HG03066 (cell line): ENCODE measurements at regions not wholly inside any gene's neighbourhood (a gene's known extent, or its start where the extent isn't known, plus 50 kb on each side); places are given as distances from the start of the nearest gene placed in this dataset.

Source experiments
- ATAC-seq: cut with Tn5 transposase; IDR thresholded peaks from one replicate; pipeline ENCODE4 v1.9.1; 2021; ENCODE audit warnings: low read depth; ENCODE audit not compliant: unreplicated experiment

DNA sequence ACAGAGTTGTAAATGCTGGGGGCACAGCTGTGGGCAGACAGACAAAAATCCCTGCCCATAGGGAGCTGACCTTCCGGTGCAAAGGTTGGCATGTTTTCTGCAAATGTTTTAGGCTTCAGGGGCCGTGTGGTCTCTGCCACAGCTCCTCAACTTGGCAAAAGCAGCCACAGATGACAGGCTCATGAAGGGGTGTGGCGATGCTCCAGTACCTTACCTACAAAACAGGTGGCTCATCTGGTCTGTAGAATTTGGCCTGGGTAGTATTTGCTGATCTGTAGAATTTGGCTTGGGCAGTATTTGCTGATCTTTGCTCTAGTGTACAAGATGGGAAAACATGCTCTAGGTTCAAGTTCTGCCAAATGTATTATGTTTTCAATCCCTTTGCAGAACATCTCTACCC lies 283.9 kb downstream of the GADD45G start:
- no peak for ATAC-seq

DNA sequence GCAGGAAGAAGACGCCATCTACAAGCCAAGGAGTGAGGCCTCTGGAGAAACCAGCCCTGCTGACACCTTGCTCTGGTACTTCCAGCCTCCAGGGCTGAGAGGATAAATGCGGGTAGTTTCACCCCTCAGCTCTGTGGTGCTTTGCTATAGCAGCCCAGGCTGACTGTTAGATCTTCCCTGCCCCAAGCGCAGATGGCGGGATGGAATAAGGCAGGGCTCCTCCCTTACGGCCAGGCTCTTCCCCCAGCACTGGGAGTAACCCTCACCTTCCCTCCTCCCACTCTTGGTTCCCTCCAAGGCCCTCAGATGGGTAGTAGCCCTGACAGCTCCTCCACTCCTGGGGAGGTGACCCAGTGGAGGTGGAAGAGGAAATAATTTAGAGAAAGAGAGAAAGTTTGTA lies 285.1 kb downstream of the GADD45G start:
- no peak for ATAC-seq

DNA sequence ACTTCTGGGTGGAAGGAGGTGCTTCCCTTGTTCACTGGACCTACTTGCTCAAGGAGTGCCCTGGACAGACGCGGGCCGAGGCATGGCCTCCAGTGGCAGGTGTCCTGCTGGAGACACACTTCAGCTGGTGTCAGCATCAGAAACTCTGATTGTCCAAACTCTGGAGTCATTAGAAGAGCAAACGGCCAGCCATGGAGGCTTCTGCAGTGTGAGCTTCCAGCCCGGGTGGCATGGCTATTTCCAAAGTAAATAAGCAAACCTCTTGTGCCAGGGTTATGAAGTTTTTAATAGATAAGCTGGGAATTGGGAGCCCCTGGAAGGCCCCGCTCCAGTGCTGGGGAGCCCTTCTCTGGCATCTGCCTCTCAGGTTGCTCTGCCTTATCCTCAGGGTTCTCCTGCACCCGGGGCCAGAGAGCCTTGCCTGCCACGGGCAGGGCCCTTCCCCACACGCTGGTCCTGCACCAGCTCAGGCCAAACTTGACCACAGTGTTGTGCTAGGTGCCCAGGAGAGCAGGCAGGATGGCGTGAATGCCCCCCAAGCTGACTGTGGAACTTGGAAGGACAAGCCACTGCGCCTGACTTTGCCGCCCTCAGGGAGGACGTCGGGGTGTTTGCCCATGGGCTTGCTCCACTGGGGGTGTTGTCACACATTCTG lies 285.6 kb downstream of the GADD45G start:
- no peak for ATAC-seq

DNA sequence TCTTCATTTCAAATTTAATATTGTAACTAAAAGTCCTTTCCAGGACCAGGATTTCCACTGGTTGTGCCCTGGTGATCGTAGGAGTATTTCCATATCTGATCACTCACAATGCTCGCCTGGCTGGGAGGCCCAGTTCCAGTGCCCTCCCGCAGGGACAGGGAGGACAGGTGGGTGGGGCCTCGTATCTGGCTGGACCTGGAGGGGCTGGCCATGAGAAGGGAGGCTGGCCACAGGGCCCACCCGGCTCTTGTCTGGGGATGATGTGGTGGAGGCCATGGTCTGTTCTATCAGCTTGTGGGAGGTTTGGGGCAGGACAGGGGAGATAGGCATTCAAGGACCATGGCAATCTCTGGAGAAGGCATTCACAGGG lies 286.4 kb downstream of the GADD45G start:
- ATAC-seq: no peak

GRCh38 chr9:89891591-89892304 lies 286.9 kb downstream of the GADD45G start:
- ATAC-seq: no peak

- ATAC-seq: no peak
Observed at GRCh38 chr9:89892920-89893319, 288.1 kb downstream of the GADD45G start.

- ATAC-seq: no peak
Observed at GRCh38 chr9:89893886-89894285, 289.1 kb downstream of the GADD45G start.

DNA sequence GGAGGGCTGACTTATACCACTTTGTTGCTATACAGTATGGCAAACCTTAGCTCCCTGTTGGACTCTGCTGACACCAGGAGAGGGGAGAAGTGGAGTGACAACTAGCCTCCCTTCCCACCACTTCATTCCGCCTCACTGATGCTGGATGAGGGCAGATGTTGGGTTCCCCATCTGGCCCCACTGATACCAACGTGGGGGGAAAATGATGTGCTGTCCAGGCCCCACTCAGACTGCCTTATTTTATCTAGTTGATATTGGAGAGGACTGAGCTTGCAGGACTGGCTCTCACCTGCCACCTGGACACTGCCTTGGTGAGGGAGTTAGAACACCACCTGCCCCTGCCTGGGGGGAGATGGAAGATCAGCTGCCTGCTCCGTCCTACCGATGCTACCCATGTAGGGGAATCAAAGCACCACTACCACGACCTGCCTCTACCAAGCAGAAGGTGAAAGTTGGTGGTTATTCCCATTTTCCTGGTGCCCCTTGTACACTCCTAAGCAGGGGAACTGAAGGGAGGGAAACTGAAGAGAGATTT lies 292.1 kb downstream of the GADD45G start:
- no peak for ATAC-seq

DNA sequence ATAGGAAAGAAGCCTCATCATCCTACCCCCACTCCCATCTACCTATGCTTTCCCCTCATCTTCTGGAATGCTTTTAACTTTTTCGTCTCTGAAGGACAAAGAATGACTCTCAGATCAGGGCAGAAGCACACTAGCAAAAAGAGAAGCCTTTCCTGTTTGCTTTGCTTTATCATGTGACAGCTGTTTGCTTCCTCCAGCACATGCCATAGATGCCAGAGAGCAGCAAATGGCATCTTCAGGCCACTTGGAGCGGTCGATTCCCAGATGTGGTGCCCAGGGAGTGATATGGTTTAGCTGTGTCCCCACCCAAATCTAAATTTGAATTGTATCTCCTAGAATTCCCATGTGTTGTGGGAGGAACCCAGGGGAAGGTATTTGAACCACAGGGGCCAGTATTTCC lies 294.8 kb downstream of the GADD45G start:
- no peak for ATAC-seq

DNA sequence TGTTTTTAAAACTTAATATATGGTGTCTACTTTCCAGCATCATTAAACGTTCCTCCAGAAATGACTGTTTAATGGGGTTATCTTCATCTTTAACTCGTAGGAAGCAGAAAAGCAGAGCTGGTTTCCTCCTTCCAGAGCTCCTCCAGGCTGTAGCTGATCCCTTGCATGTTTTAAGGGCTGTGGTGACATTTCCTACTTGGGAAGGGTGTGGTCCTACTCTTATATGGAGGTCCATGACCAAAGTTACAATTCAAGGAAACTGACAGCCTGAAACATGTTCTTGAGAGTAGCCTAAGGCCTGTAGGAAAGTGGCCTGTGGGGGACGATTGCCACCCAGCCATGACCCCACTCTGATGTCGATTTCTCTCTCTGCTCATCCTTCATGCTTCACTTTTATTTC lies 297.1 kb downstream of the GADD45G start:
- ATAC-seq: no peak

- ATAC-seq: no peak
Observed at GRCh38 chr9:89902450-89903140, 297.8 kb downstream of the GADD45G start.

DNA sequence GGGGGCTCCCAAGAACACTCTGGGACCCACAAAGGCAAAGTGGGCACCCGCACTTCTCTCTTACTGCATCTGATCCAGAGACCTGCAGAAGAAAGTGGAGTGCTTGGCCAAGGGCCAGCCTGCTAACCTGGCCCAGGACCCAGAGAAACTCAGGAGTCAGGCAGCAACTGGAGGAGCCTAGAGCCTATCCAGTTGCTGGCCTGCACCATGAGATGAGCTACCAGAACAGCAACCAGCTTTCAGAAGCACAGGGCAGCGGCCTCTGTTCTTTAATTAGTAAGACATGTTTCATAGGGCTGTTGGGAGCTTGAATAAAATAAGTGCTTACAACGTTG lies 298.3 kb downstream of the GADD45G start:
- ATAC-seq: no peak

DNA sequence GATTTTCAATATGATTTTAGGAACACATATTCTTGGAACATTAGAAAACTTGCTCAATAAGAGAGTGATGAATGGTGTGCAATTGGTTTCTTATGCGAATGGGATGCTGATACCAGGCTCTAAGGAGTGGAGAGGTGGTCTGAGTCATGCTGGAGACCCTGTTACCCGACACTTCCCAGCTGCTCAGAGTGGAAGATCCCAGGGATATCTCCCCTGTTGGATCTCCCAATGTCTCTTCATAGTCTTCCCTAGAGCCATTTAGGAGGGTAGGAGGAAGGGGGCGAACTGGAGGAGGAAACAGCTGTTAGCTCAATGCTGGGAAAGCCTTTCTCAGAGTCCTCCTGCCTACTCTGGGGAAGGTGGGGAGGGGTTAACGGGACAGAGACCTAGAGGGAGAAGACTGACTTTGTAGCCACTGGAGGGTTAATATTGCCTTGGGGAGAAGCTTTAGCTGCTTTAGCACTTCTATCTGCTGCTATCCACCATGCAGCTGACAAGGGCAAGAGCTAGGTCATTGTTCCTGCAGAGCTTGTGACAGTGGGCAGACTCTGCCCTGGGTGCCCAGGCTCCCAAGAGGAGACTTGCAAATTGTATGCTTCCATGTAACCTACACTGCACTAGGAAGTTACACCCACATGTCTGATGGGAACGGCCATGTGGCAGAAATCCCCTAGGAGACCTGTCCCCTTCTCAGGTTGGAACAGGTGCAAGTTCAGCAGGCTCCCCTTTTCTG lies 301.0 kb downstream of the GADD45G start:
- ATAC-seq: no peak

- ATAC-seq: no peak
Observed at GRCh38 chr9:89911721-89912604, 307.2 kb downstream of the GADD45G start.

- ATAC-seq: no peak
Observed at GRCh38 chr9:89912605-89912953, 307.8 kb downstream of the GADD45G start.

DNA sequence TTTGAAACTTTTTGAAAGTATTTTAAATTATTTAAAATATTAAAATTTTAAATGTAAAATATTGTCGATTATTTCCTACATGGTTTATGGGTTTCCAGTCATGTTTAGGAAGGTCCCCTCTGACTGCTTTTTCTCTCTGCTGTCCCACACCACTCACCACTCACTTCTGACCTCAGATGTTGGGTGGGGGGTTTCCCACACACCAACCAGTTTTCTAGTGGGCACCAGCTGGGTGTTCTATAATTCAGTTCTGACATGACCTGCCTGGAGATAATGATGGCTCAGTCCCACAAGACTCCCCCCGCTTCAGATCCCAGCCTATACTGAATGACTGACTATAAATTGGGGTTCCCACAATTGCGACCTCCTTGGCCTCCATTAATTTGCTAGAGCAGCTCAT lies 310.4 kb downstream of the GADD45G start:
- no peak for ATAC-seq

- ATAC-seq: no peak
Observed at GRCh38 chr9:89916001-89916597, 311.3 kb downstream of the GADD45G start.

DNA sequence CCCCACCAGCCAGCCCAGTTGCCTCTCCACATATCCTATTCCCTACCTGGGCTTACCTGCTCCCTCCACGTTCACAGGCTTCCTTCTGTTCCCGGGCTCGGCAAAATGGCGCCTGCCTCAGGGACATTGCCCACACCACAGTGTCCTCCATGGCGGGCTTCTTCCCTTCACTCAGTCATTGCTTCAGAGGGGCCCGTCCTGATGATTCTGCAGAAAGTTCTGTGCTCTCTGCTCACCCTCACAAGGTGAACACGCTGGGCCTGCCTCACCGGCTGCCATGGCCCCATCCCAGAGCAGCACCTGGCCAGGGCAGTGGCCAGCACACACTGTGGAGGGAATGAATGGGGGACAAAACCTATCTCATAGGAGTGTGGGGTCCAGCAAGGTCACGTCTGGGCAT lies 313.0 kb downstream of the GADD45G start:
- no peak for ATAC-seq

- no peak for ATAC-seq
Observed at GRCh38 chr9:89919171-89919681, 314.4 kb downstream of the GADD45G start.

- ATAC-seq: no peak
Observed at GRCh38 chr9:89920131-89920530, 315.3 kb downstream of the GADD45G start.
